Heart right ventricle (tissue), 16 donors: ENCODE measurements at regions not wholly inside any gene's neighbourhood (a gene's known extent, or its start where the extent isn't known, plus 50 kb on each side); places are given as distances from the start of the nearest gene placed in this dataset.
"Not testable (repeated sequence)": the region's sequence is repeated elsewhere in the genome, so short reads cannot be mapped to it uniquely, and the experiment has no call there.

Experiments used
- ATAC-seq, 8 donors: fragments of 200-7000 bp; cut with Tn5 transposase; one replicate each; pipeline ENCODE4 v1.9.1; 2020; ENCODE audit warnings: mild to moderate bottlenecking in 8 of 8, moderate library complexity in 8 of 8, moderate number of reproducible peaks in 1 of 8
- DNase-seq, 2 donors: peaks; one replicate each; pipeline ENCODE4 v3.0.0-alpha.2; 2020
- H3K27ac ChIP-seq, 10 donors: fragments of 200-600 bp; sonication (generic) in 2 of 10; one replicate each; pipeline versions ENCODE4 v1.5.0 to v1.8.0; 2020 to 2022; ENCODE audit warnings: mild to moderate bottlenecking in 3 of 10
- H3K27me3 ChIP-seq, 7 donors: fragments of 200-600 bp; one replicate each; pipeline ENCODE4 v1.8.0; 2021 to 2022; ENCODE audit warnings: mild to moderate bottlenecking in 2 of 7
- H3K36me3 ChIP-seq, 9 donors: fragments of 200-600 bp; sonication (generic) in 1 of 9; one replicate each; pipeline versions ENCODE4 v1.5.0 to v1.8.0; 2020 to 2022; ENCODE audit warnings: mild to moderate bottlenecking in 2 of 9
- H3K4me1 ChIP-seq, 9 donors: fragments of 200-600 bp; sonication (generic) in 1 of 9; one replicate each; pipeline versions ENCODE4 v1.5.0 to v1.8.0; 2020 to 2022; ENCODE audit warnings: mild to moderate bottlenecking in 4 of 9
- H3K4me3 ChIP-seq, 10 donors: fragments of 200-600 bp; sonication (generic) in 2 of 10; one replicate each; pipeline versions ENCODE4 v1.5.0 to v1.8.0; 2020 to 2022; ENCODE audit warnings: mild to moderate bottlenecking in 7 of 10, moderate library complexity in 2 of 10
- H3K9me3 ChIP-seq, 11 donors: fragments of 200-600 bp in 10 of 11; sonication (generic) in 2 of 11; one replicate each; pipeline versions ENCODE4 v1.5.0 to v1.8.0; 2013 to 2022; ENCODE audit warnings: mild to moderate bottlenecking in 2 of 11, control low read depth in 1 of 11, moderate library complexity in 1 of 11
- WGBS, 2 donors: extraction: QIAGEN DNeasy Blood & Tissue Kit; methylation state at CpG; one replicate each; pipeline ENCODE4 v1.1.7; 2013; ENCODE audit warnings: inconsistent platforms in 1 of 2; 5-methylcytosine and 5-hydroxymethylcytosine counted together
- intact Hi-C, 10 donors: fragments of 100-400 bp; cut with DNase I; formaldehyde crosslinking; loops; one replicate each; pipeline versions ENCODE4 v1.11.1 to v1.14.2; 2022
- donor health status: Arrhythmogenic right ventricular cardiomyopathy.
- donor health status: ischemic (EF 13 %, LVEDD 7.1; RV severe dilation, severe dysfunction).
- donor health status: healthy with polysubstance abuse.
- donor health status: DM: no; HTN: yes; CAD: no.
- donor health status: DM: no; HTN: no; CAD: no.
- donor health status: ischemic (EF 25% LVEDD 6.9; RV normal size, moderate dysfunction).
- donor health status: ischemic (EF 25% LVEDD 5.7; RV mildly dilated, moderate dysfunction).
- donor health status: healthy.
- donor health status: DM: yes; HTN: yes; CAD: no.
- donor health status: Ischemic cardiomyopathy.
- donor health status: ischemic (EF 35%, LVEDD 5.7; RV mildly dilated, moderate dysfunction).
- donor health status: nonischemic (EF 11% LVEDD 7.7; RV severe dilation, severe dysfunction).
- donor health status: DM: yes; HTN: yes; CAD: no.
- donor health status: PGD.
- donor health status: ischemic (EF 29% LVEDD 5.4; RV normal size, mild dysfunction).
- donor health status: nonischemic (EF 23%, LVEDD 6.1; RV moderate dilation, normal function).

DNA sequence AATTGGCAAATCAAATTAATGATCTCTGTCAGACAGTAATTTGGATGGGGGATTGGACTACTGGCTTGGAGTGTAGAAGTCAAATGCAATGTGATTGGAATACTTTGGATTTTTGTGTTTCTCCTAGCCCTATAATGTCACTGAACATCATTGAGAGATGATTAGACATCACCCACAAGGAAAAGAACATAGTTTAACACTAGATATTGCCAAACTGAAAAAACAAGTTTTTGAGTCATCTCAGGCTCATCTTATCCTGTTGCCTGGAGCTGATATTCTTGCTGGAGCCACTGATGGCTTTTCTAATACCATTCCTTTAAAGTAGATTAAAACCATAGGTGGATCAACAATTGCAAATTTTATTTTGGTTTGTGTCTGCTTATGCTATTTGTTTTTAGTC is 76.7 kb downstream of the HSFY2 start:
- DNase-seq, H3K36me3 ChIP-seq, H3K4me1 ChIP-seq, H3K27ac ChIP-seq, H3K9me3 ChIP-seq, ATAC-seq, H3K27me3 ChIP-seq, intact Hi-C loops, H3K4me3 ChIP-seq: not testable (repeated sequence)

DNA sequence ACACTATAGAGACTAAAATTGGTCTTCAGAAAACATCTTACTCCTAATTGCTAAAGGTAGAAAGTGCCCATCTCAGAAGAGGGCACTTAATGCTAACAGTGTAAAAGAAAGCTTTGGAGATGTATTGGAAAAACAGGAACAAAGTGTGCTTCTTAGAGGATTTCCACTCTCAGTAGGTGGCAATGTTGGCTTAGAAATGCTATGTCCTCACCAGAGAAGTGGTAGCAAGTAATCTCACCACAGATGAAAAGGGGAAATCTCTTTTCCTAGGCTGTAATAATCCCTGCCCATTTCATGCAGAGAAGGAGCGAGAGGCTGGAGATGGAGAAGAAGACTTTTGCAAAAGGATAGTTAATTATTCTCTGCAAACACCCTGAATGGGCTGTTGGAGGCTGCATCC is 69.3 kb downstream of the HSFY2 start:
- DNase-seq, H3K27me3 ChIP-seq, H3K4me3 ChIP-seq, H3K27ac ChIP-seq, H3K4me1 ChIP-seq, intact Hi-C loops, H3K9me3 ChIP-seq, H3K36me3 ChIP-seq, ATAC-seq: not testable (repeated sequence)
- no CpG with 5 or more reads among the region's 1 CpG for WGBS, 2 donors

DNA sequence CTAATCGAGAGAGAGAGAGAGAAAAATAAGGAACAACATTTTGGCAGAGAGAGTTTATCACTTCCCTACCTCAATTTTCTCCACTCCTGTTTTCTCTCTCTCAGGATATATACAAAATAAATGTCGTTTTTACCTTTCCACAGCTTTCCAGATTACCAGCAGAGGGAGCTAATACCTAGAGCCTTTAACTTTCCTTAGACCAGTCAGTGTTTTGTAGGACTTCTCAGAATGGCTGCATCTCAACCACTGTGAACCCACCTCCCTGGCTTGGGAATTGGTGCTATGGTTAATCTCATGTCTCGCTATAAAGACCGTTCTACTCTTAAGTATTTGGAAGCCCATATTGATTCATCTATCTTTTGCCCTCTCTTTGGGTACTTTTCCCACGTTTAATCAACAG is 61.8 kb downstream of the HSFY2 start:
- H3K27ac ChIP-seq, intact Hi-C loops, H3K4me1 ChIP-seq, H3K36me3 ChIP-seq, H3K4me3 ChIP-seq, H3K9me3 ChIP-seq, ATAC-seq, H3K27me3 ChIP-seq, DNase-seq: not testable (repeated sequence)
- no CpG with 5 or more reads among the region's 5 CpGs for WGBS, 2 donors

DNA sequence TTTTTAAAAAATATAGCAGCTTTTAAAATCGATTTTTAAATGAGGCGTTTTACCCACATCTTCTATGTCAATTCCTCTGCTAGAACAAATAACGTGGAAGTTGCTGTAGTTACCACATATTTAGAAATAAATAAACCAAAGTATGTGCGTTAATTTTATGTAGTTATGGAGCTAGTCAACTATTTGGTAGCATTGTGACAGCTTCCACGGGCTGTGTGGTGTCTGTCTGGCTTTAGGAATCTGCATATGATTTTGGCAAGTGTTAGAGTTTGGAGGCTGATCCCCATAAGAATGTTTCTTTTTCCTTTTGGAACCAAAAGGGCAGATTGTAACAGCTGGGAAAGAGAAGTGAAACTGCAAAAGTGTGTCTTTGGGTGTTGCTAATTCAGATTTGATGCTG is 59.8 kb downstream of the HSFY2 start:
- H3K9me3 ChIP-seq, H3K36me3 ChIP-seq, H3K4me1 ChIP-seq, intact Hi-C loops, H3K27me3 ChIP-seq, H3K4me3 ChIP-seq, ATAC-seq, H3K27ac ChIP-seq, DNase-seq: not testable (repeated sequence)
- no CpG with 5 or more reads among the region's 5 CpGs for WGBS, 2 donors

DNA sequence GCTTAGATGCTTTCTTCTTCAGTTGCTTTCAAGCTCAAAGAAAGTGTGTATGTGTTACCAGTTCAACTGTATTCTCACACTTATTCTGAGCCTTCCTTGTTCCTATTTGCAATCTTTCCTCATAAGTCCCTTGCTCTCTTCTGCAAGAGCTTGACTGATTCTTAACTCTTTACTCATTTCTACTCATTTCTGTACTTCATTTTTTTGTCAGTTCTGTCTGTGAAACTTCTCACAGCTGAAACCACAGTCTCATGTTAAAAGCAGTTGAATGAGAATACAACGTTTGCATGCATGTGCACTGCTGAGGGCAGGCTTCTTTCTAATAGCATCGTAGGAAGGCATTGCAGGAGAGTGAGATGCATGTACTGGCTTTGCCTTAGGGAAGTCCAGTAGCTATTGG is 54.8 kb downstream of the HSFY2 start:
- H3K4me3 ChIP-seq, intact Hi-C loops, H3K27me3 ChIP-seq, H3K27ac ChIP-seq, ATAC-seq, H3K9me3 ChIP-seq, H3K36me3 ChIP-seq, H3K4me1 ChIP-seq, DNase-seq: not testable (repeated sequence)
- no CpG with 5 or more reads among the region's 2 CpGs for WGBS, 2 donors

DNA sequence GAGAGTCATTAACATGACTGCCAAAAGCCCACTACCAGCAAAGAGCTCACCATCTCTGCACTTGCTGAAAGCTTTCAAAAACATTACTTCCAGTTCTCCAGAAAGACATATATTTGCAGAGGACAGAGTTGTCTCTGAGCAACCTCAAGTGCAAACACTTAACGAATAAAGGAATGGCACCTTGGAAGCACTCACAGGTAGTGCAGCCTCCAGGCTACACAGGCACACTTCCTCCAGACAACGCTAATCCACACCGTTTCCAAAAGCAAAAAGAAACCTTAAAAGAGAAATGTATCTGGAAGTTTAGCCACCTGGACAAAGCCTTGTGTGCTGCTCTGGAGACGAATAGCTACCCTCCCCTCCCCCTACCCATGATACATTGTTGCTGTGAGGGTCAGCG is 53.1 kb downstream of the HSFY2 start:
- not testable (repeated sequence) for H3K27ac ChIP-seq
- no CpG with 5 or more reads among the region's 5 CpGs for WGBS, 2 donors

More for the DNA sequence above, 53.1 kb downstream of the HSFY2 start:
- H3K9me3 ChIP-seq, H3K4me1 ChIP-seq, H3K4me3 ChIP-seq, H3K36me3 ChIP-seq, intact Hi-C loops, DNase-seq, H3K27me3 ChIP-seq, ATAC-seq: not testable (repeated sequence)
